ENCODE measurements at regions not wholly inside any gene's neighbourhood (a gene's known extent, or its start where the extent isn't known, plus 50 kb on each side); places are given as distances from the start of the nearest gene placed in this dataset.

DNA sequence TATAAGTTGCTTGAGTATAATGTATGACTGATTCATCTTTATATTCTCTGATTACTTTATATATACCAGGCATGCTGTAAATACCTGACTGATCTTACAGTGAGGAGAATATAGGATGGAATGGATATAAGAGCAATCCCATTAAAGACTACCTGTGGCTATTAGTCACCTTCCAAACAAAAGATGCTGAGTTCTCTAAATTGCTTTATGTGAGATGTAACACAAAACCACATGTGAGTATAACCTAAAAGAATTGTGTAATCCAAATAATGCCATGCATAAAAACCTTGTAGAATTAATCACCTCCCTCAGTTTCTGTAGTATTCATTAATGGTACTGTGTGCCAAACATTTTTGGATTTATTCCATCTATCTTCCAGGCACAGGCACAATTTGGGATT is 134.6 kb upstream of the LRRC7 start:
- no peaks in the 10 kb centered on the region for H3K9me3 ChIP-seq (ENCODE audit: control insufficient read depth in 1 of 2, insufficient read depth in 1 of 2, low read length in 2 of 2)
- peaks cover 3% of the 10 kb centered on the region for H3K9me3 Mint-ChIP-seq
- no peak overlapping the region for H3K4me3 Mint-ChIP-seq
- no peaks in the 10 kb centered on the region for H3K36me3 ChIP-seq (ENCODE audit: insufficient read depth, low read length)
- H3K36me3 Mint-ChIP-seq (ENCODE audit: low read depth) = no peaks in the 10 kb centered on the region
- ChIA-PET POLR2A (no interaction called here), CTCF (no interaction called here)
- no peak overlapping the region for H3K27ac ChIP-seq (ENCODE audit: low read depth in 1 of 2, low read length in 2 of 2)
- ATAC-seq (ENCODE audit: poor library complexity) (no peak), DNase-seq (no peak)
- H3K27me3 Mint-ChIP-seq = no peaks in the 10 kb centered on the region
- TF ChIP-seq, protein P1, sequence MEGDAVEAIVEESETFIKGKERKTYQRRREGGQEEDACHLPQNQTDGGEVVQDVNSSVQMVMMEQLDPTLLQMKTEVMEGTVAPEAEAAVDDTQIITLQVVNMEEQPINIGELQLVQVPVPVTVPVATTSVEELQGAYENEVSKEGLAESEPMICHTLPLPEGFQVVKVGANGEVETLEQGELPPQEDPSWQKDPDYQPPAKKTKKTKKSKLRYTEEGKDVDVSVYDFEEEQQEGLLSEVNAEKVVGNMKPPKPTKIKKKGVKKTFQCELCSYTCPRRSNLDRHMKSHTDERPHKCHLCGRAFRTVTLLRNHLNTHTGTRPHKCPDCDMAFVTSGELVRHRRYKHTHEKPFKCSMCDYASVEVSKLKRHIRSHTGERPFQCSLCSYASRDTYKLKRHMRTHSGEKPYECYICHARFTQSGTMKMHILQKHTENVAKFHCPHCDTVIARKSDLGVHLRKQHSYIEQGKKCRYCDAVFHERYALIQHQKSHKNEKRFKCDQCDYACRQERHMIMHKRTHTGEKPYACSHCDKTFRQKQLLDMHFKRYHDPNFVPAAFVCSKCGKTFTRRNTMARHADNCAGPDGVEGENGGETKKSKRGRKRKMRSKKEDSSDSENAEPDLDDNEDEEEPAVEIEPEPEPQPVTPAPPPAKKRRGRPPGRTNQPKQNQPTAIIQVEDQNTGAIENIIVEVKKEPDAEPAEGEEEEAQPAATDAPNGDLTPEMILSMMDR (IDR thresholded peaks at IDR 0.05) = no peak
- no peaks in the 10 kb centered on the region for H3K27me3 ChIP-seq (ENCODE audit: control insufficient read depth in 1 of 2, insufficient read depth in 2 of 2, low read length in 2 of 2)
- intact Hi-C loops (cut with DNase I, micrococcal nuclease) = no loop called here
- no peak overlapping the region for H3K27ac Mint-ChIP-seq
- no peaks in the 10 kb centered on the region for H3K4me1 ChIP-seq (ENCODE audit: insufficient read depth, low read length)
- H3K4me3 ChIP-seq (ENCODE audit: low read length) = no peak overlapping the region
- H3K4me1 Mint-ChIP-seq (ENCODE audit: low read depth) = no peaks in the 10 kb centered on the region

DNA sequence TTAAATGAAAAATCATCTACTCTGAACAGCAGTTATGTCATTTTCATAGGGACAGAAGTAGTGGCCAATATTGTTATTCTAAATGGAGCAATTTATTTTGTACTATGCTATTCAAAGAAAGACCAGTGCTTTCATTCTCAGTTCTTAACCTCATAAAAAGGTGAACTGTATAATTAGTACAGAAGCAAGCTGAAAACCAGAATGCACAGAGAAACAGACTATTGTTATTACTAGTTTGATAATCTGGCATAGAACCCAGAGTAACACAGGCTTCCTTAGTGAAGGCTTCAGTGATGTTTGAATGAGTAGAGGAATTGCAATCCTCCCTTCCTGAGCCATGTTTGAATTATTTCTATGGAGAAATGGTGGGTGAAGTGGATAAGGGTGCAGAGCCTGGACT is 131.6 kb upstream of the LRRC7 start:
- POLR2A ChIA-PET = no interaction called here
- no peaks in the 10 kb centered on the region for H3K9me3 ChIP-seq (ENCODE audit: control insufficient read depth in 1 of 2, insufficient read depth in 1 of 2, low read length in 2 of 2)
- H3K4me3 Mint-ChIP-seq = no peak overlapping the region
- no peaks in the 10 kb centered on the region for H3K4me1 Mint-ChIP-seq (ENCODE audit: low read depth)
- H3K4me3 ChIP-seq (ENCODE audit: low read length) = no peak overlapping the region
- peaks cover 3% of the 10 kb centered on the region for H3K9me3 Mint-ChIP-seq
- H3K36me3 ChIP-seq (ENCODE audit: insufficient read depth, low read length) = no peaks in the 10 kb centered on the region
- no peak overlapping the region for H3K27ac Mint-ChIP-seq
- TF ChIP-seq, protein P1 (IDR thresholded peaks at IDR 0.05) = no peak
- intact Hi-C loops (cut with DNase I, micrococcal nuclease) = no loop called here
- ATAC-seq (ENCODE audit: poor library complexity) (no peak), DNase-seq (no peak)
- H3K36me3 Mint-ChIP-seq (ENCODE audit: low read depth) = no peaks in the 10 kb centered on the region
- H3K27me3 ChIP-seq (ENCODE audit: control insufficient read depth in 1 of 2, insufficient read depth in 2 of 2, low read length in 2 of 2) = no peaks in the 10 kb centered on the region
- no peaks in the 10 kb centered on the region for H3K27me3 Mint-ChIP-seq
- CTCF ChIA-PET = no interaction called here
- no peaks in the 10 kb centered on the region for H3K4me1 ChIP-seq (ENCODE audit: insufficient read depth, low read length)
- no peak overlapping the region for H3K27ac ChIP-seq (ENCODE audit: low read depth in 1 of 2, low read length in 2 of 2)

DNA sequence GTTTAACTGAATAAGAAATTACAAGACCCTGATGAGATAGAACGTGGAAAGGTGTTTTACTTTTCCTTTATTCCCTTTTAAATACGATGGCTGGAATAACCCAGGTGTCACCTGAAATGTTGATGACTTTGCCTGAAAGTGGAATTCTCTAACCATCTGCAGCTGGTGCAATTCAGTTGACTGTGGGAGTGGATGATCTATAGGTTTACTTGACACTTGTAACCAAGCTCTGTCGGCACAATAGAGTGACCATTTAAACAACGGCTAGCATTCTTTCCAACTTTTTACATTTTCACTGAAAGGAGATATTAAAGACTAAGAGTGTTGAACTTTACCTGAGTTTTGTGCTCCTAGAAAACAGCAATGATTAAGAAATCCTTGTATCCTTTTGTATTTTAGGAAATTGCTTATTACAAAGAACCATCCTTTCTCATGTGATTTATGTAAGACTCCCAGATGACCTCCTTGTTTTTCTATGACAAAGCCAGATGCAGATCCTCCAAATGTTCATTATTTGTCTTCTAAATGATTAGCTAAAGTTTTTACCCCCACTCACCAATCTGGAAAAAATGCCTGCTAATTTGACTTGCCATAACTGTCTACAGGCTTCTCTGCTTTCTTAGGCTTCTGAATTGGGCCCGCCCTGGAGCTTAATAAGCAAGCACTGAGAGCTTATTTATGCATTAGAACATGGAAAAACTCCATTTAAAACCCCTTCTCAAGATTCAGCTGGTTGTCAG is 129.5 kb upstream of the LRRC7 start:
- H3K27me3 Mint-ChIP-seq = no peaks in the 10 kb centered on the region
- H3K27ac ChIP-seq (ENCODE audit: low read depth in 1 of 2, low read length in 2 of 2) = no peak overlapping the region

More for the DNA sequence above, 129.5 kb upstream of the LRRC7 start:
- Histone ChIP-seq H3K4me3 (ENCODE audit: low read length) (no peak overlapping the region), H3K36me3 (ENCODE audit: insufficient read depth, low read length) (no peaks in the 10 kb centered on the region), H3K27me3 (ENCODE audit: control insufficient read depth in 1 of 2, insufficient read depth in 2 of 2, low read length in 2 of 2) (no peaks in the 10 kb centered on the region), H3K4me1 (ENCODE audit: insufficient read depth, low read length) (no peaks in the 10 kb centered on the region), H3K9me3 (ENCODE audit: control insufficient read depth in 1 of 2, insufficient read depth in 1 of 2, low read length in 2 of 2) (no peaks in the 10 kb centered on the region)
- intact Hi-C loops (cut with DNase I, micrococcal nuclease) = no loop called here
- H3K4me1 Mint-ChIP-seq (ENCODE audit: low read depth) = no peaks in the 10 kb centered on the region
- H3K27ac Mint-ChIP-seq = no peak overlapping the region
- H3K4me3 Mint-ChIP-seq = no peak overlapping the region
- ChIA-PET POLR2A (no interaction called here), CTCF (no interaction called here)
- DNase-seq (no peak), ATAC-seq (ENCODE audit: poor library complexity) (no peak)
- no peaks in the 10 kb centered on the region for H3K36me3 Mint-ChIP-seq (ENCODE audit: low read depth)
- TF ChIP-seq, protein P1 (IDR thresholded peaks at IDR 0.05) = no peak
- peaks cover 5% of the 10 kb centered on the region for H3K9me3 Mint-ChIP-seq
